Left renal pelvis (tissue), 4 donors: ENCODE measurements at regions not wholly inside any gene's neighbourhood (a gene's known extent, or its start where the extent isn't known, plus 50 kb on each side); places are given as distances from the start of the nearest gene placed in this dataset.

Experiments used
- DNase-seq, 4 donors: peaks; one replicate each; pipeline ENCODE4 v3.0.0-alpha.2; 2013; ENCODE audit warnings: low read depth in 4 of 4, low spot score in 3 of 4

GRCh38 chr1:96366516-96366915 lies 355.1 kb upstream of the PTBP2 start:
- no peak for DNase-seq

- no peak for DNase-seq
These were observed 353.8 kb upstream of the PTBP2 start for GRCh38 chr1:96367791-96368190.

GRCh38 chr1:96370757-96371156 lies 350.8 kb upstream of the PTBP2 start:
- no peak for DNase-seq

- no peak for DNase-seq
These were observed 348.7 kb upstream of the PTBP2 start for GRCh38 chr1:96372881-96373280.

GRCh38 chr1:96374076-96374762 lies 347.4 kb upstream of the PTBP2 start:
- no peak for DNase-seq

- no peak for DNase-seq
These were observed 344.7 kb upstream of the PTBP2 start for GRCh38 chr1:96376846-96377245.

- DNase-seq: no peak
These were observed 337.0 kb upstream of the PTBP2 start for GRCh38 chr1:96384611-96385010.

GRCh38 chr1:96387785-96388184 lies 333.8 kb upstream of the PTBP2 start:
- no peak for DNase-seq

GRCh38 chr1:96388421-96389310 lies 332.9 kb upstream of the PTBP2 start:
- peak in 1 of 4 donors; percentile 10 for DNase-seq

- DNase-seq: no peak
These were observed 321.5 kb upstream of the PTBP2 start for GRCh38 chr1:96400089-96400488.

- DNase-seq: no peak
These were observed 312.5 kb upstream of the PTBP2 start for GRCh38 chr1:96409087-96409486.

GRCh38 chr1:96409689-96410088 lies 311.9 kb upstream of the PTBP2 start:
- no peak for DNase-seq

GRCh38 chr1:96411006-96411405 lies 310.6 kb upstream of the PTBP2 start:
- DNase-seq: no peak

GRCh38 chr1:96414598-96414997 lies 307.0 kb upstream of the PTBP2 start:
- DNase-seq: no peak

GRCh38 chr1:96416111-96416595 lies 305.4 kb upstream of the PTBP2 start:
- DNase-seq: no peak

- no peak for DNase-seq
These were observed 304.7 kb upstream of the PTBP2 start for GRCh38 chr1:96416701-96417444.

GRCh38 chr1:96418969-96419368 lies 302.6 kb upstream of the PTBP2 start:
- no peak for DNase-seq

- no peak for DNase-seq
These were observed 296.7 kb upstream of the PTBP2 start for GRCh38 chr1:96424877-96425276.

- DNase-seq: no peak
These were observed 296.0 kb upstream of the PTBP2 start for GRCh38 chr1:96425382-96426129.

- DNase-seq: no peak
These were observed 294.0 kb upstream of the PTBP2 start for GRCh38 chr1:96427616-96428015.
